ENCODE measurements at regions not wholly inside any gene's neighbourhood (a gene's known extent, or its start where the extent isn't known, plus 50 kb on each side); places are given as distances from the start of the nearest gene placed in this dataset.

DNA sequence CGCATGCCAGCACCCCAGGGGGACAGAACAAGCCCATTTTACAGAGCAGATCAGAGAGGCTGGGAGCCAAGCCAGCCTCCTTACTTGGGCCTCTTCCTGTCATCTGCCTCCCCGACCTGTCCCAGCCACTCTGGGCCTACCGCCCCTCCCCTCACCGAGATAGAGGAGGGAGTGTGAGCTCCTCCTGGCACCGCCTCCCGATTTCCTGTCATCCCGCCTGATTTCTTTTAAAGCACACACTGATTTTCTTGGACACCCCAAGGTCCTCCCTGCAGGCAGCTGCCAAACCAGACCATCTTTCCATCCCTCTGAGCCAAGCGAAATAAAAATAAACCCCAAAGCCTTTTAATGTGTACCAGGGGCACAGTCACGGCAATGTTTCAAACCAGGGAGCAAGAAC lies 108.4 kb downstream of the RFLNA start:
- Histone ChIP-seq H3K27me3 (no peaks in the 10 kb centered on the region), H3K36me3 (peaks cover 0 to 28% (median 15%) of the 10 kb centered on the region in 4 donors), H3K9me3 (no peaks in the 10 kb centered on the region), H3K4me1 (peaks cover 0 to 78% (median 65%) of the 10 kb centered on the region in 4 donors), H3K4me3 (no peak overlapping the region), H3K27ac (peak overlapping the region; percentile 73 to 99 (median 96))
- WGBS, 2 donors = 80 to 82% methylated on average over 9 of the region's 9 CpGs
- peak; percentile 94 for DNase-seq
- intact Hi-C loops (cut with DNase I) = no loop called here
- TF ChIP-seq CTCF (IDR thresholded peaks at IDR 0.05) = no peak
- TF ChIP-seq EP300 (IDR thresholded peaks at IDR 0.05) = peak in 2 of 4 donors; percentile 31 to 71
- TF ChIP-seq POLR2AphosphoS5 (IDR thresholded peaks at IDR 0.05) = peak; percentile 54 to 81 (median 64)
- no peak for TF ChIP-seq POLR2A (IDR thresholded peaks at IDR 0.05)

DNA sequence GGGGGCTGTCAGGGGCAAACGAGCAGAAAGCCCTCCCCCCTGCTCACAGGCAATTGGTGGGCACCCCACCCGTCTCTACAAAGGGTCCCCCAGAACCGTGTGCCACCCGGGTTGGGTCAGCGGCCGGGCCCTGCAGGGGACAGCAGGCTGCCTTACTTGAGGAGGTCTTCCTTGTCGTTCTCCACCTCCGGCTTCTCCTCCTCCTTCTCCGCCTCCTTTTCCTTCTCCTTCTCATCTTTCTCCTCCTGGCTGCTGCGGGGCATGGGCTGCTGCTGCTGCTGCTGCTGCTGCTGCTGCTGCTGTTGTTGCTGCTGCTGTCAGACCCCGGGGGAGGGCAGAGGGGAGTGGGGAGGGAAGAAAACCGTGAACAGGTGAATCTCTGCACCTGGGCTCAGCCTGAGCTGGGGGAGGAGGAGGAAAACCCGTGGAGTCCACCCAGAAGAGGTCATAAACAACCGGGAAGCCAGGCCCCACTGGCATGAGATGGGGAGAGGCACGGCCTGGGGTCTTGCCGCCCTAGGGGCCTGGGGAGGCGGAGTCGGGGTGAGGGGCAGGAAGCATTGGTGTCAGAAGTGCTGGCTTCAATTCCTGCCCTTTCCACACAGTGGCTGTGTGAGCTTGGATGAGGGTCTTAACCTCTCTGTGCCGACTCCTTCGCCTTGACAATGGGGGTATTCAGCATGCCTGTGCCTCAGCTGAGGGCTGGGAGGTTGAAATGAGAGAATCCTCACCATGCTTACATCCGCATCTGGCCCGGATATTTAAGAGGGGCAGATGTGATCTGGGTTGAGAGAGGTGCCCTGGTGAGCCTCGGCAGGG lies 107.6 kb downstream of the RFLNA start:
- Histone ChIP-seq H3K4me3 (no peak overlapping the region), H3K36me3 (peaks cover 0 to 28% (median 17%) of the 10 kb centered on the region in 4 donors), H3K27ac (peak overlapping the region; percentile 73 to 99 (median 96)), H3K4me1 (peaks cover 0 to 86% (median 72%) of the 10 kb centered on the region in 4 donors), H3K9me3 (no peaks in the 10 kb centered on the region), H3K27me3 (no peaks in the 10 kb centered on the region)
- intact Hi-C loops (cut with DNase I) = no loop called here
- TF ChIP-seq CTCF (IDR thresholded peaks at IDR 0.05) = no peak
- TF ChIP-seq EP300 (IDR thresholded peaks at IDR 0.05) = no peak
- TF ChIP-seq POLR2AphosphoS5 (IDR thresholded peaks at IDR 0.05) = no peak
- no peak for DNase-seq
- 78 to 80% methylated on average over 23 of the region's 23 CpGs for WGBS, 2 donors

DNA sequence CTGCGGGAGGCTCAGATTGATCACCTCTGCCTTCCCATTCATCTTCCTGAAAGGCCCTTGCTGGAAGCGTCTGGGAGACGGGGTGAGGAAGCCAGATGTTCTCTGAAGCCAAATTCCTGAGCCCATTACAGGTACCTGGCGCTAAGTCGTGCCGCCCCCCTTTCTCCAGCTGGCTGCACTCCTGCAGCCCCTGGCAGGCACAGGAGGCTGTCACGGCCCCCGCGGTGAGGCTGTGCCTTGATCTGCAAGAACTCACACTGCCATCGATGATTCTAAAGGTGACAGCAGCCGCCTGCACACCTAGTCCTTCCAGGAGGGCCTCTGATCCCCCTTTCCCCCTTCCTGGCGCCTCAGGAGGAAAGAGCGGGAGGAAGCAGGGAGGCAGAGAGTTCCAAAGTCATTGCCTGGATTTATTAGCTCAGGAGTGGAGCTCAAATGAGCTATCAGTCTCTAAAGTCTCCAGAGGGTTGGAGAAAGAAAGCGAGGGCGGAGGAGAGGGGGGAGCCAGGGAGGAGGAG lies 106.9 kb downstream of the RFLNA start:
- Histone ChIP-seq H3K4me3 (no peak overlapping the region), H3K9me3 (no peaks in the 10 kb centered on the region), H3K27ac (peak overlapping the region; percentile 73 to 99 (median 96)), H3K36me3 (peaks cover 0 to 29% (median 17%) of the 10 kb centered on the region in 4 donors), H3K4me1 (peaks cover 0 to 93% (median 79%) of the 10 kb centered on the region in 4 donors), H3K27me3 (no peaks in the 10 kb centered on the region)
- TF ChIP-seq POLR2AphosphoS5 (IDR thresholded peaks at IDR 0.05) (peak in 1 of 4 donors; percentile 38), EP300 (IDR thresholded peaks at IDR 0.05) (no peak)
- 87 to 92% methylated on average over 15 of the region's 15 CpGs for WGBS, 2 donors
- DNase-seq = no peak
- intact Hi-C loops (cut with DNase I) = no loop called here

- no peak for DNase-seq
- Histone ChIP-seq H3K9me3 (no peaks in the 10 kb centered on the region), H3K36me3 (peaks cover 0 to 43% (median 16%) of the 10 kb centered on the region in 4 donors), H3K4me1 (peaks cover 0 to 97% (median 91%) of the 10 kb centered on the region in 4 donors), H3K27me3 (no peaks in the 10 kb centered on the region), H3K27ac (peak overlapping the region; percentile 94 to 99 (median 96)), H3K4me3 (no peak overlapping the region)
- no peak for TF ChIP-seq EP300 (IDR thresholded peaks at IDR 0.05)
- TF ChIP-seq POLR2A (IDR thresholded peaks at IDR 0.05) = no peak
- TF ChIP-seq POLR2AphosphoS5 (IDR thresholded peaks at IDR 0.05) = no peak
- no peak for TF ChIP-seq CTCF (IDR thresholded peaks at IDR 0.05)
- intact Hi-C loops (cut with DNase I) = no loop called here
- 95 to 97% methylated on average over 10 of the region's 10 CpGs for WGBS, 2 donors
Measured at GRCh38 chr12:124400124-124400523, 105.2 kb downstream of the RFLNA start.

DNA sequence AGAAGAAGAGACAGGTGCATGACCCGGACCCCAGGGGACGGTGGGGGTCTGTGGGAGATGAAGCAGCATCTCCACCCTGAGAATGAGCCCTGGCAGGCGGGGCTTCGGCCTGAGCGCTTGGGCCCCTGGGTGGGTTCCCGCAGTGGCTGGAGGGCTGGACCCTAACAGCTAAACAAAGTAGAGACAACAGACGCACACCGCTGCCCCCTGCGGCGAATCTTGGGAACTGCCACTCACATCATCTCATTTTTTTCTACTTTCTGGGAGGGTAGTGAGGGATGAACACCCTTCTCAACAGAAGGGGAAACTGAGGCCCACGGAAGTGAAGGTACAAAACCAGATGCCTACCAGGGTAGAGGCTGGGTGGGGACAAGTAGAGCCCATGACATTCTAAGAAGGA lies 104.7 kb downstream of the RFLNA start:
- Histone ChIP-seq H3K4me3 (no peak overlapping the region), H3K36me3 (peaks cover 0 to 46% (median 18%) of the 10 kb centered on the region in 4 donors), H3K9me3 (no peaks in the 10 kb centered on the region), H3K27me3 (no peaks in the 10 kb centered on the region), H3K27ac (peak overlapping the region; percentile 94 to 99 (median 96)), H3K4me1 (peaks cover 0 to 97% (median 91%) of the 10 kb centered on the region in 4 donors)
- no peak for DNase-seq
- intact Hi-C loops (cut with DNase I) = no loop called here
- no peak for TF ChIP-seq POLR2A (IDR thresholded peaks at IDR 0.05)
- TF ChIP-seq POLR2AphosphoS5 (IDR thresholded peaks at IDR 0.05) = no peak
- peak; percentile 23 to 74 (median 62) for TF ChIP-seq CTCF (IDR thresholded peaks at IDR 0.05)
- no peak for TF ChIP-seq EP300 (IDR thresholded peaks at IDR 0.05)
- 54 to 67% methylated on average over 11 of the region's 11 CpGs for WGBS, 2 donors
